ENCODE measurements at regions not wholly inside any gene's neighbourhood (a gene's known extent, or its start where the extent isn't known, plus 50 kb on each side); places are given as distances from the start of the nearest gene placed in this dataset.

DNA sequence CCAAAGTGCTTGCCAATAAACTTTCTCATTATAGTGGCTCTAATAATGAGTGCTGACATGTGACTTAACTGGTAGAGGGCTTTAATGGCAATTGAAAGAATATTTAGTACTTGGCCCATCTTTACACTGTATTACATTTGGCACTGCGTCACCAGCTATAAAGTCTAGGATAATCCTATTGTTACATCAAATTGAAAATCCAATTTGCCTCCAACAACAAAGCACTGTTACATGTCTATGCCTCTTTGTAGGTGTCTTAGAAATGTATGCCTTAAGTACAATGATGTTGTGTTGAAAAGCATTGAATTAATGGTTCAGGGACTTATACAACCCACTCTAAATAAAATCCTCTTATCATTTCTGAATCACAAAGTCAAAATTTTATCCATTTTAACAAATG lies 420.4 kb upstream of the JAG1 start:
- no peak for TF ChIP-seq CTCF (IDR thresholded peaks at IDR 0.05)
- TF ChIP-seq TCF7L2 (IDR thresholded peaks at IDR 0.05; ENCODE audit: low read depth, low read length) = no peak
- no peak for TF ChIP-seq SIN3A (IDR thresholded peaks at IDR 0.05; ENCODE audit: borderline replicate concordance, insufficient read depth, low read depth, low read length)
- TF ChIP-seq, protein P1, sequence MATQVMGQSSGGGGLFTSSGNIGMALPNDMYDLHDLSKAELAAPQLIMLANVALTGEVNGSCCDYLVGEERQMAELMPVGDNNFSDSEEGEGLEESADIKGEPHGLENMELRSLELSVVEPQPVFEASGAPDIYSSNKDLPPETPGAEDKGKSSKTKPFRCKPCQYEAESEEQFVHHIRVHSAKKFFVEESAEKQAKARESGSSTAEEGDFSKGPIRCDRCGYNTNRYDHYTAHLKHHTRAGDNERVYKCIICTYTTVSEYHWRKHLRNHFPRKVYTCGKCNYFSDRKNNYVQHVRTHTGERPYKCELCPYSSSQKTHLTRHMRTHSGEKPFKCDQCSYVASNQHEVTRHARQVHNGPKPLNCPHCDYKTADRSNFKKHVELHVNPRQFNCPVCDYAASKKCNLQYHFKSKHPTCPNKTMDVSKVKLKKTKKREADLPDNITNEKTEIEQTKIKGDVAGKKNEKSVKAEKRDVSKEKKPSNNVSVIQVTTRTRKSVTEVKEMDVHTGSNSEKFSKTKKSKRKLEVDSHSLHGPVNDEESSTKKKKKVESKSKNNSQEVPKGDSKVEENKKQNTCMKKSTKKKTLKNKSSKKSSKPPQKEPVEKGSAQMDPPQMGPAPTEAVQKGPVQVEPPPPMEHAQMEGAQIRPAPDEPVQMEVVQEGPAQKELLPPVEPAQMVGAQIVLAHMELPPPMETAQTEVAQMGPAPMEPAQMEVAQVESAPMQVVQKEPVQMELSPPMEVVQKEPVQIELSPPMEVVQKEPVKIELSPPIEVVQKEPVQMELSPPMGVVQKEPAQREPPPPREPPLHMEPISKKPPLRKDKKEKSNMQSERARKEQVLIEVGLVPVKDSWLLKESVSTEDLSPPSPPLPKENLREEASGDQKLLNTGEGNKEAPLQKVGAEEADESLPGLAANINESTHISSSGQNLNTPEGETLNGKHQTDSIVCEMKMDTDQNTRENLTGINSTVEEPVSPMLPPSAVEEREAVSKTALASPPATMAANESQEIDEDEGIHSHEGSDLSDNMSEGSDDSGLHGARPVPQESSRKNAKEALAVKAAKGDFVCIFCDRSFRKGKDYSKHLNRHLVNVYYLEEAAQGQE (IDR thresholded peaks at IDR 0.05; ENCODE audit: insufficient read depth in 1 of 2, low read depth in 2 of 2, low read length in 1 of 2) = no peak

All from Panc1 (cell line).